K562 (cell line): ENCODE measurements at regions not wholly inside any gene's neighbourhood (a gene's known extent, or its start where the extent isn't known, plus 50 kb on each side); places are given as distances from the start of the nearest gene placed in this dataset.
"Not testable (repeated sequence)": the region's sequence is repeated elsewhere in the genome, so short reads cannot be mapped to it uniquely, and the experiment has no call there.

Experiments used
- CTCF ChIP-seq, 3 experiments: IDR thresholded peaks in 2 of 3; conservative IDR thresholded peaks in 1 of 3; 2 replicates each; pipeline ENCODE4 v1.5.1; 2011 to 2012; ENCODE audit warnings: low read length in 3 of 3, mild to moderate bottlenecking in 3 of 3, control low read depth in 2 of 3, improper control_type of control experiment in 1 of 3, inconsistent platforms in 1 of 3, low read depth in 1 of 3, mixed read lengths in 1 of 3, moderate library complexity in 1 of 3; ENCODE audit not compliant: insufficient read depth in 2 of 3
- ELF4 ChIP-seq: fragments of 450-650 bp; formaldehyde crosslinking; IDR thresholded peaks from 2 replicates; pipeline ENCODE4 v1.4.0; 2022; ENCODE audit warnings: missing genetic modification characterization
- POLR2AphosphoS5 ChIP-seq: IDR thresholded peaks from 2 replicates; pipeline ENCODE4 v1.6.1; 2011; ENCODE audit warnings: mild to moderate bottlenecking, low read depth, low read length, moderate library complexity; ENCODE audit not compliant: control insufficient read depth, insufficient read depth
- ZBTB34 ChIP-seq: fragments of 250-450 bp; sonication (Bioruptor Pico); IDR thresholded peaks from 2 replicates; pipeline ENCODE4 v1.8.0; 2021; ENCODE audit warnings: mild to moderate bottlenecking, moderate library complexity
- ZFP1 ChIP-seq: fragments of 450-650 bp; formaldehyde crosslinking; IDR thresholded peaks from 2 replicates; pipeline ENCODE4 v1.4.0; 2020; ENCODE audit warnings: mild to moderate bottlenecking, mixed read lengths
- ZNF12 ChIP-seq: sonication (generic); formaldehyde crosslinking; IDR thresholded peaks from 2 replicates; pipeline ENCODE4 v1.4.0; 2020; ENCODE audit warnings: mild to moderate bottlenecking, missing genetic modification reagents

GRCh38 chr16:5240278-5240626 lies 142.7 kb upstream of the EEF2KMT start:
- not testable (repeated sequence) for TF ChIP-seq CTCF (IDR thresholded peaks at IDR 0.05 in 2 of 3, conservative IDR thresholded peaks at IDR 0.05 in 1 of 3; ENCODE audit: insufficient read depth in 2 of 3, low read depth in 1 of 3, low read length in 3 of 3); POLR2AphosphoS5; ELF4; ZNF12 (CRISPR knock-in tag); ZFP1 (CRISPR knock-in tag); ZBTB34 (CRISPR knock-in tag)
